OCI-LY3 (cell line): ENCODE measurements at regions not wholly inside any gene's neighbourhood (a gene's known extent, or its start where the extent isn't known, plus 50 kb on each side); places are given as distances from the start of the nearest gene placed in this dataset.

Source experiments
- EZH2phosphoT487 ChIP-seq: fragments of 200-600 bp; shearing (Covaris generic); IDR thresholded peaks from 2 replicates; pipeline ENCODE4 v1.6.1; 2018; ENCODE audit warnings: antibody characterized with exemption, mixed run types, low read depth
- TF ChIP-seq, protein P1 (sequence below): fragments of 200-600, 300-600 bp; sonication (generic); IDR thresholded peaks from 2 replicates; pipeline ENCODE4 v1.5.1; 2014; ENCODE audit warnings: antibody characterized with exemption, low read length, low read depth

DNA sequence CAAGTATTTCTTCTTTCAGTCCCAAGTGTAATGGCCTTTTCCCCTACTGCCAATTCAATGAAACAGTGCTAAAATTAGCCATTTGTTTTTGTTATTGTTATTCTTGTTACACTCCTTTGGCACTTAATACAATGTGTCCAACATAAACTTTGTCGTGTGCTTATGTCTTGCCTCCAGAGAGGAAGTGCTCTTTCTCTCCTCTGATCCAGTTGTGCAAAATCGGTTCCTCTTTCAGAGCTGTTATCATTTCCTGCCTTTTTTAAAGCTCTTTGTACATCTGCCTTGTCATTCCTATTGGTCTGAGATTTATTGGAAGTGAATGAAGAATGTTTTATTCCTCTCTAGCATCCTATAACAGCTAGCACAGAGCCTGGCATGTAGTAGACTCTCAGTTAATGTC lies 623.2 kb upstream of the ID2 start:
- TF ChIP-seq, protein P1, sequence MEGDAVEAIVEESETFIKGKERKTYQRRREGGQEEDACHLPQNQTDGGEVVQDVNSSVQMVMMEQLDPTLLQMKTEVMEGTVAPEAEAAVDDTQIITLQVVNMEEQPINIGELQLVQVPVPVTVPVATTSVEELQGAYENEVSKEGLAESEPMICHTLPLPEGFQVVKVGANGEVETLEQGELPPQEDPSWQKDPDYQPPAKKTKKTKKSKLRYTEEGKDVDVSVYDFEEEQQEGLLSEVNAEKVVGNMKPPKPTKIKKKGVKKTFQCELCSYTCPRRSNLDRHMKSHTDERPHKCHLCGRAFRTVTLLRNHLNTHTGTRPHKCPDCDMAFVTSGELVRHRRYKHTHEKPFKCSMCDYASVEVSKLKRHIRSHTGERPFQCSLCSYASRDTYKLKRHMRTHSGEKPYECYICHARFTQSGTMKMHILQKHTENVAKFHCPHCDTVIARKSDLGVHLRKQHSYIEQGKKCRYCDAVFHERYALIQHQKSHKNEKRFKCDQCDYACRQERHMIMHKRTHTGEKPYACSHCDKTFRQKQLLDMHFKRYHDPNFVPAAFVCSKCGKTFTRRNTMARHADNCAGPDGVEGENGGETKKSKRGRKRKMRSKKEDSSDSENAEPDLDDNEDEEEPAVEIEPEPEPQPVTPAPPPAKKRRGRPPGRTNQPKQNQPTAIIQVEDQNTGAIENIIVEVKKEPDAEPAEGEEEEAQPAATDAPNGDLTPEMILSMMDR: no peak
- no peak for TF ChIP-seq EZH2phosphoT487
